ENCODE measurements at regions not wholly inside any gene's neighbourhood (a gene's known extent, or its start where the extent isn't known, plus 50 kb on each side); places are given as distances from the start of the nearest gene placed in this dataset.

- FAIRE-seq = no peak
- TF ChIP-seq TAF1 (IDR thresholded peaks at IDR 0.05; ENCODE audit: low read depth, low read length) (no peak), PAX5 (IDR thresholded peaks at IDR 0.05; ENCODE audit: insufficient read depth, low read length, severe bottlenecking) (no peak), POLR2AphosphoS5 (IDR thresholded peaks at IDR 0.05; ENCODE audit: low read depth, low read length) (no peak), POLR2A (IDR thresholded peaks at IDR 0.05; ENCODE audit: low read depth, low read length) (no peak), SPI1 (IDR thresholded peaks at IDR 0.05; ENCODE audit: low read depth, low read length) (no peak), POU2F2 (IDR thresholded peaks at IDR 0.05; ENCODE audit: low read depth, low read length) (no peak)
- no peak for DNase-seq (ENCODE audit: insufficient read length, low spot score)
Observed at GRCh38 chr2:7962161-7962560, 719.7 kb upstream of the ID2 start.

GRCh38 chr2:7963787-7964186, 718.1 kb upstream of the ID2 start:
- FAIRE-seq = no peak
- TF ChIP-seq POU2F2 (IDR thresholded peaks at IDR 0.05; ENCODE audit: low read depth, low read length) = no peak
- no peak for TF ChIP-seq POLR2AphosphoS5 (IDR thresholded peaks at IDR 0.05; ENCODE audit: low read depth, low read length)

GRCh38 chr2:7966032-7966431, 715.8 kb upstream of the ID2 start:
- DNase-seq (ENCODE audit: insufficient read length, low spot score) (no peak), FAIRE-seq (no peak)
- no peak for TF ChIP-seq SPI1 (IDR thresholded peaks at IDR 0.05; ENCODE audit: low read depth, low read length)
- TF ChIP-seq POU2F2 (IDR thresholded peaks at IDR 0.05; ENCODE audit: low read depth, low read length) = no peak
- no peak for TF ChIP-seq POLR2AphosphoS5 (IDR thresholded peaks at IDR 0.05; ENCODE audit: low read depth, low read length)
- no peak for TF ChIP-seq PAX5 (IDR thresholded peaks at IDR 0.05; ENCODE audit: insufficient read depth, low read length, severe bottlenecking)
- TF ChIP-seq POLR2A (IDR thresholded peaks at IDR 0.05; ENCODE audit: low read depth, low read length) = no peak

More at GRCh38 chr2:7963787-7964186, 718.1 kb upstream of the ID2 start:
- DNase-seq (ENCODE audit: insufficient read length, low spot score) = no peak

- no peak for FAIRE-seq
- no peak for DNase-seq (ENCODE audit: insufficient read length, low spot score)
- TF ChIP-seq POLR2A (IDR thresholded peaks at IDR 0.05; ENCODE audit: low read depth, low read length) (no peak), POLR2AphosphoS5 (IDR thresholded peaks at IDR 0.05; ENCODE audit: low read depth, low read length) (no peak), SPI1 (IDR thresholded peaks at IDR 0.05; ENCODE audit: low read depth, low read length) (no peak), POU2F2 (IDR thresholded peaks at IDR 0.05; ENCODE audit: low read depth, low read length) (no peak), TAF1 (IDR thresholded peaks at IDR 0.05; ENCODE audit: low read depth, low read length) (no peak), PAX5 (IDR thresholded peaks at IDR 0.05; ENCODE audit: insufficient read depth, low read length, severe bottlenecking) (no peak)
Observed at GRCh38 chr2:7967707-7968405, 714.0 kb upstream of the ID2 start.

GRCh38 chr2:7969756-7970515, 711.9 kb upstream of the ID2 start:
- FAIRE-seq = no peak
- TF ChIP-seq POLR2A (IDR thresholded peaks at IDR 0.05; ENCODE audit: low read depth, low read length) (no peak), SPI1 (IDR thresholded peaks at IDR 0.05; ENCODE audit: low read depth, low read length) (no peak), PAX5 (IDR thresholded peaks at IDR 0.05; ENCODE audit: insufficient read depth, low read length, severe bottlenecking) (no peak), TAF1 (IDR thresholded peaks at IDR 0.05; ENCODE audit: low read depth, low read length) (no peak), POU2F2 (IDR thresholded peaks at IDR 0.05; ENCODE audit: low read depth, low read length) (no peak), POLR2AphosphoS5 (IDR thresholded peaks at IDR 0.05; ENCODE audit: low read depth, low read length) (no peak)

GRCh38 chr2:7971248-7971647, 710.6 kb upstream of the ID2 start:
- TF ChIP-seq POLR2A (IDR thresholded peaks at IDR 0.05; ENCODE audit: low read depth, low read length) (no peak), SPI1 (IDR thresholded peaks at IDR 0.05; ENCODE audit: low read depth, low read length) (no peak), POLR2AphosphoS5 (IDR thresholded peaks at IDR 0.05; ENCODE audit: low read depth, low read length) (no peak), POU2F2 (IDR thresholded peaks at IDR 0.05; ENCODE audit: low read depth, low read length) (no peak), TAF1 (IDR thresholded peaks at IDR 0.05; ENCODE audit: low read depth, low read length) (no peak), PAX5 (IDR thresholded peaks at IDR 0.05; ENCODE audit: insufficient read depth, low read length, severe bottlenecking) (no peak)
- no peak for FAIRE-seq

More at GRCh38 chr2:7969756-7970515, 711.9 kb upstream of the ID2 start:
- no peak for DNase-seq (ENCODE audit: insufficient read length, low spot score)

GRCh38 chr2:7971841-7972240, 710.0 kb upstream of the ID2 start:
- FAIRE-seq (no peak), DNase-seq (ENCODE audit: insufficient read length, low spot score) (no peak)
- no peak for TF ChIP-seq SPI1 (IDR thresholded peaks at IDR 0.05; ENCODE audit: low read depth, low read length)
- no peak for TF ChIP-seq POU2F2 (IDR thresholded peaks at IDR 0.05; ENCODE audit: low read depth, low read length)
- no peak for TF ChIP-seq POLR2A (IDR thresholded peaks at IDR 0.05; ENCODE audit: low read depth, low read length)
- no peak for TF ChIP-seq TAF1 (IDR thresholded peaks at IDR 0.05; ENCODE audit: low read depth, low read length)
- no peak for TF ChIP-seq POLR2AphosphoS5 (IDR thresholded peaks at IDR 0.05; ENCODE audit: low read depth, low read length)
- TF ChIP-seq PAX5 (IDR thresholded peaks at IDR 0.05; ENCODE audit: insufficient read depth, low read length, severe bottlenecking) = no peak

More at GRCh38 chr2:7971248-7971647, 710.6 kb upstream of the ID2 start:
- DNase-seq (ENCODE audit: insufficient read length, low spot score) = no peak

- no peak for TF ChIP-seq TAF1 (IDR thresholded peaks at IDR 0.05; ENCODE audit: low read depth, low read length)
- no peak for TF ChIP-seq POLR2AphosphoS5 (IDR thresholded peaks at IDR 0.05; ENCODE audit: low read depth, low read length)
- no peak for TF ChIP-seq POLR2A (IDR thresholded peaks at IDR 0.05; ENCODE audit: low read depth, low read length)
- no peak for TF ChIP-seq PAX5 (IDR thresholded peaks at IDR 0.05; ENCODE audit: insufficient read depth, low read length, severe bottlenecking)
- TF ChIP-seq POU2F2 (IDR thresholded peaks at IDR 0.05; ENCODE audit: low read depth, low read length) = no peak
- TF ChIP-seq SPI1 (IDR thresholded peaks at IDR 0.05; ENCODE audit: low read depth, low read length) = no peak
- DNase-seq (ENCODE audit: insufficient read length, low spot score) (no peak), FAIRE-seq (no peak)
Observed at GRCh38 chr2:7972670-7973069, 709.2 kb upstream of the ID2 start.

GRCh38 chr2:7973801-7974480, 707.9 kb upstream of the ID2 start:
- FAIRE-seq = no peak
- no peak for DNase-seq (ENCODE audit: insufficient read length, low spot score)
- TF ChIP-seq POU2F2 (IDR thresholded peaks at IDR 0.05; ENCODE audit: low read depth, low read length) (no peak), SPI1 (IDR thresholded peaks at IDR 0.05; ENCODE audit: low read depth, low read length) (no peak), POLR2AphosphoS5 (IDR thresholded peaks at IDR 0.05; ENCODE audit: low read depth, low read length) (no peak), POLR2A (IDR thresholded peaks at IDR 0.05; ENCODE audit: low read depth, low read length) (no peak), PAX5 (IDR thresholded peaks at IDR 0.05; ENCODE audit: insufficient read depth, low read length, severe bottlenecking) (no peak), TAF1 (IDR thresholded peaks at IDR 0.05; ENCODE audit: low read depth, low read length) (no peak)

All from GM12891 (cell line).